PC-9 (cell line): ENCODE measurements at regions not wholly inside any gene's neighbourhood (a gene's known extent, or its start where the extent isn't known, plus 50 kb on each side); places are given as distances from the start of the nearest gene placed in this dataset.

Source experiments
- BruUV-seq: library from RNA; stranded (reverse); fragments of 400-500 nt; replicated peaks from 2 replicates; lab custom pipeline; 2021; lab: Mats Ljungman, UMichigan
- CTCF ChIA-PET: fragments of 300-600 bp; sonication (Branson Sonifier 250); formaldehyde crosslinking; loops from one replicate; lab custom pipeline; 2022; ENCODE audit warnings: antibody characterized with exemption; lab: Charles Lee
- POLR2A ChIA-PET: fragments of 300-600 bp; sonication (Branson Sonifier 250); formaldehyde crosslinking; loops from one replicate; lab custom pipeline; 2022; ENCODE audit warnings: antibody characterized with exemption; ENCODE audit not compliant: unreplicated experiment; lab: Charles Lee
- DNase-seq, 2 experiments: peaks; one replicate each; pipeline versions ENCODE4 v3.0.0 to v3.0.0-alpha.2; 2015 to 2022; ENCODE audit warnings: mixed read lengths in 1 of 2
- H2AFZ ChIP-seq: fragments of 200-600 bp; sonication (generic); 2 replicates; pipeline ENCODE4 v1.8.1; 2017; ENCODE audit warnings: antibody characterized with exemption
- H3F3A ChIP-seq: fragments of 200-600 bp; sonication (generic); 2 replicates; pipeline ENCODE4 v1.8.1; 2017; ENCODE audit warnings: antibody characterized with exemption, mild to moderate bottlenecking, low read depth; ENCODE audit not compliant: insufficient read depth
- H3K27ac ChIP-seq: fragments of 200-600 bp; sonication (generic); 2 replicates; pipeline ENCODE4 v1.6.1; 2016; ENCODE audit warnings: mixed run types
- H3K27me3 ChIP-seq: fragments of 200-600 bp; sonication (generic); 2 replicates; pipeline ENCODE4 v1.6.1; 2016; ENCODE audit warnings: low read depth, mixed run types; ENCODE audit not compliant: insufficient read depth
- H3K36me3 ChIP-seq: fragments of 200-600 bp; sonication (generic); 2 replicates; pipeline ENCODE4 v1.6.1; 2016; ENCODE audit warnings: low read depth, mixed run types
- H3K4me1 ChIP-seq: fragments of 200-600 bp; sonication (generic); replicated peaks from 2 replicates; pipeline ENCODE4 v1.6.1; 2016; ENCODE audit warnings: mixed run types; ENCODE audit not compliant: insufficient read depth
- H3K4me2 ChIP-seq: fragments of 200-600 bp; sonication (generic); 2 replicates; pipeline ENCODE4 v1.6.1; 2017; ENCODE audit warnings: mixed run types
- H3K4me3 ChIP-seq: fragments of 200-600 bp; sonication (generic); 2 replicates; pipeline ENCODE4 v1.6.1; 2016; ENCODE audit warnings: mixed run types
- H3K79me2 ChIP-seq: fragments of 200-600 bp; sonication (generic); 2 replicates; pipeline ENCODE4 v1.6.1; 2017; ENCODE audit warnings: low read depth, mixed run types
- H3K9me2 ChIP-seq: fragments of 200-600 bp; sonication (generic); 2 replicates; pipeline ENCODE4 v1.8.1; 2017; ENCODE audit warnings: mild to moderate bottlenecking; ENCODE audit not compliant: insufficient read depth
- H3K9me3 ChIP-seq: fragments of 200-600 bp; sonication (generic); 2 replicates; pipeline ENCODE4 v1.8.1; 2016; ENCODE audit warnings: low read depth; ENCODE audit not compliant: insufficient read depth
- H4K20me1 ChIP-seq: fragments of 200-600 bp; sonication (generic); 2 replicates; pipeline ENCODE4 v1.8.1; 2017; ENCODE audit not compliant: insufficient read depth
- EZH2 ChIP-seq: fragments of 200-600 bp; sonication (generic); IDR thresholded peaks from 2 replicates; pipeline ENCODE4 v1.8.0; 2017; ENCODE audit warnings: antibody characterized with exemption, low read depth
- intact Hi-C: fragments of 100-400 bp; cut with micrococcal nuclease; formaldehyde crosslinking; loops from one replicate; pipeline ENCODE4 v1.10.0; 2022; ENCODE audit not compliant: unreplicated experiment
- TF ChIP-seq, protein P1 (sequence below): fragments of 200-600 bp; sonication (generic); conservative IDR thresholded peaks from 2 replicates; pipeline ENCODE4 v1.6.1; 2017; ENCODE audit warnings: mixed run types, antibody characterized with exemption, mild to moderate bottlenecking, moderate library complexity

DNA sequence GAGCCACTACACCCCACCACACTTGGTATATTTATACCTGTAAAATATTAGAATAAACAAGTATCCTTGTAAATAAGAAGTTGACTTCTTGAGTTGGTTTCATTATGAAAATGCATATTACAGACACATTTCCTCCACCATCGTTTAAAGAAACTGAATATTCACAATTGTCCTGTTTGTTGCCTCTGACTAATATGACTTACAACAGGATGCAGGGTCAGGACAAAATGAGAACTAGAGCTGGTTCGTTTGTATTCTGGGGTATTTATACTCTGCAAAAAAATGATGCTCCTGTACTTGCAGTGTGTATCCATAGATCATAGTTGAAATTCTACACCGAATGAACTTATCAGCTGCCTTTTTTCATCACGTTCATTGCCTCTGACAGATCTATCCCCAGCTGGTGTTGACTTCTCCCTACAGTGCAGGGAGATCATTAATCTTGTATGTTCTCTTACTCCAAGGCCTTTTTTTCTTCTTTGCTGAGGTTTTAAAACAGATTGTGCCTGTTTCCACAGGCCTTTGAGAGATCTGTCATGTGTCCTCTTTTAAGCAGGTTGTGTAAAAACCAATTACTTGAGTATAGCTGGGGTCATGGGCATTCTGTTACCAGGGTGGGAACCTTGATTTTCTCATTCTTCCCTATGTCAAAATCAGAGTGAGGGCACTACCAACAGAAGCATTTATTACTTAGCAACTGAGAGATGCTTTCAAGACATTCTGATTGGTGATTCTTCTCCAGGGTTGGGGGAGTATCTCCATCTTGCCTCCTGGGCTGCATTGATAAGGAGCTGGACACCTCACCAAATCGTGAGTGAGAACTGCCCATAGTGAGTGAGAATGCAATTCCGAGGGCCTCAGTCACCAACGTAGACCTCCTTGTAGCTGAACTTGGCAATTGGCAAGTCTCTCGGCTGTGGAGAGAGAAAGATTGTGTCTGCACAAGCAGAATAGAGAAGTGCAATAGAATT lies 78.8 kb upstream of the CD83 start:
- Histone ChIP-seq H3K27me3 (no peaks in the 10 kb centered on the region), H3K36me3 (no peaks in the 10 kb centered on the region), H3K4me1 (no peaks in the 10 kb centered on the region), H3K9me2 (no peaks in the 10 kb centered on the region), H3F3A (no peaks in the 10 kb centered on the region), H3K27ac (no peak overlapping the region), H2AFZ (no peak overlapping the region), H3K9me3 (peaks cover 4% of the 10 kb centered on the region; the same call in 1 of the 2 replicates), H3K79me2 (no peaks in the 10 kb centered on the region), H3K4me2 (no peak overlapping the region), H4K20me1 (no peaks in the 10 kb centered on the region), H3K4me3 (no peak overlapping the region)
- POLR2A ChIA-PET, result no interaction called here
- TF ChIP-seq, protein P1, sequence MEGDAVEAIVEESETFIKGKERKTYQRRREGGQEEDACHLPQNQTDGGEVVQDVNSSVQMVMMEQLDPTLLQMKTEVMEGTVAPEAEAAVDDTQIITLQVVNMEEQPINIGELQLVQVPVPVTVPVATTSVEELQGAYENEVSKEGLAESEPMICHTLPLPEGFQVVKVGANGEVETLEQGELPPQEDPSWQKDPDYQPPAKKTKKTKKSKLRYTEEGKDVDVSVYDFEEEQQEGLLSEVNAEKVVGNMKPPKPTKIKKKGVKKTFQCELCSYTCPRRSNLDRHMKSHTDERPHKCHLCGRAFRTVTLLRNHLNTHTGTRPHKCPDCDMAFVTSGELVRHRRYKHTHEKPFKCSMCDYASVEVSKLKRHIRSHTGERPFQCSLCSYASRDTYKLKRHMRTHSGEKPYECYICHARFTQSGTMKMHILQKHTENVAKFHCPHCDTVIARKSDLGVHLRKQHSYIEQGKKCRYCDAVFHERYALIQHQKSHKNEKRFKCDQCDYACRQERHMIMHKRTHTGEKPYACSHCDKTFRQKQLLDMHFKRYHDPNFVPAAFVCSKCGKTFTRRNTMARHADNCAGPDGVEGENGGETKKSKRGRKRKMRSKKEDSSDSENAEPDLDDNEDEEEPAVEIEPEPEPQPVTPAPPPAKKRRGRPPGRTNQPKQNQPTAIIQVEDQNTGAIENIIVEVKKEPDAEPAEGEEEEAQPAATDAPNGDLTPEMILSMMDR, result no peak
- no peak for TF ChIP-seq EZH2
- CTCF ChIA-PET, result interaction anchor here (0.6 to 1.3 kb wide), 2 partner anchors 8 to 29 kb away, joined by 6 to 10 read pairs; no protein-coding TSS in a partner anchor
- BruUV-seq, result no TSS peak
- no peak for DNase-seq
- intact Hi-C loops, result no loop called here

- Histone ChIP-seq H3F3A (no peaks in the 10 kb centered on the region), H3K4me3 (no peak overlapping the region), H3K4me1 (no peaks in the 10 kb centered on the region), H4K20me1 (no peaks in the 10 kb centered on the region), H3K27me3 (no peaks in the 10 kb centered on the region), H3K4me2 (no peak overlapping the region), H2AFZ (no peak overlapping the region), H3K9me2 (no peaks in the 10 kb centered on the region), H3K27ac (no peak overlapping the region), H3K79me2 (no peaks in the 10 kb centered on the region), H3K9me3 (peaks cover 4% of the 10 kb centered on the region; the same call in 1 of the 2 replicates), H3K36me3 (no peaks in the 10 kb centered on the region)
- CTCF ChIA-PET, result no interaction called here
- intact Hi-C loops, result no loop called here
- TF ChIP-seq, protein P1, result no peak
- no peak for TF ChIP-seq EZH2
- POLR2A ChIA-PET, result no interaction called here
- no TSS peak for BruUV-seq
- DNase-seq, result no peak
Observed at GRCh38 chr6:14040042-14040441, 77.5 kb upstream of the CD83 start.

DNA sequence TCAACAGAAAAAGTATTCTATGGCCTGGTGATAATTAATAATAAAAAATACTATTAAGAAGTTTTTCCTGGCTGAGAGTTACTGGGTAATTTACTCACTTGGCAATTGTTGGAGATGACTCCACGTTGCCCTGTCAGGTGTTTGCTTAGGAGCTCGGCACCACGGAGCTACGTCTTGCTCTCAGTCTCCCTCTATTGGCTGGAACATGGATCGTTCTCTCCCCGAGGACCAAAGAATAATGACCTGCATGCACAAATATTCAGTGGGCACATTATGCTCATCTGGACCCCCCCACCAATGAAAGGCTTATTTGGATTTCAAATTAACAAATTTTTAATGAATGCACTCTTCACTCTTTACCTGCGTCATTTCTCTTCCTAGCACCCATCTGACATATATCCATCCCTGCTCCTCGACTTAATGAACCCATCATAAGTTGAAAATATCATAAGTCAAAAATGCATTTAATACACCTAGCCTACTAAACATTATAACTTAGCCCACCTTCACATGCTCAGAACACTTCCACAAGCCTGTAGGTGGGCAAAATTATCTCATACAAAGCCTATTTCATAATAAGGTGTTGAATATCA lies 71.0 kb upstream of the CD83 start:
- Histone ChIP-seq H2AFZ (no peak overlapping the region), H3K4me3 (no peak overlapping the region), H3K4me2 (no peak overlapping the region), H3K27ac (no peak overlapping the region), H3K9me2 (no peaks in the 10 kb centered on the region), H3F3A (no peaks in the 10 kb centered on the region), H4K20me1 (no peaks in the 10 kb centered on the region), H3K79me2 (no peaks in the 10 kb centered on the region), H3K36me3 (no peaks in the 10 kb centered on the region), H3K4me1 (no peaks in the 10 kb centered on the region), H3K27me3 (no peaks in the 10 kb centered on the region), H3K9me3 (no peaks in the 10 kb centered on the region)
- TF ChIP-seq EZH2, result no peak
- TF ChIP-seq, protein P1, result peak; percentile 75
- ChIA-PET POLR2A (interaction anchor here (0.9 kb wide), 1 partner anchor 234 kb away, joined by 9 read pairs; no protein-coding TSS in a partner anchor), CTCF (interaction anchor here (0.7 to 1.4 kb wide), 7 partner anchors 9 to 515 kb away, joined by 3 to 10 read pairs (median 4); no protein-coding TSS in a partner anchor)
- no TSS peak for BruUV-seq
- intact Hi-C loops, result loop anchor here (1.0 kb wide), 1 partner anchor 137 kb away; no protein-coding TSS in a partner anchor
- peak; percentile 40 to 42 for DNase-seq
